ENCODE measurements at regions not wholly inside any gene's neighbourhood (a gene's known extent, or its start where the extent isn't known, plus 50 kb on each side); places are given as distances from the start of the nearest gene placed in this dataset.

- no peaks in the 10 kb centered on the region for H3K27me3 ChIP-seq (ENCODE audit: insufficient read depth, low read depth, severe bottlenecking)
- no peak overlapping the region for H3K27ac ChIP-seq
- no peak overlapping the region for H3K4me3 ChIP-seq (ENCODE audit: low read depth, low read length)
- no peaks in the 10 kb centered on the region for H3K9me3 ChIP-seq (ENCODE audit: severe bottlenecking)
- TF ChIP-seq CTCF (IDR thresholded peaks at IDR 0.05; ENCODE audit: low read depth, low read length), result no peak
- DNase-seq, result no peak
- no peaks in the 10 kb centered on the region for H3K36me3 ChIP-seq
Observed at GRCh38 chr10:83937826-83938225, 201.5 kb upstream of the GHITM start.

GRCh38 chr10:83941189-83941588 is 198.1 kb upstream of the GHITM start:
- Histone ChIP-seq H3K36me3 (no peaks in the 10 kb centered on the region), H3K4me3 (ENCODE audit: low read depth, low read length) (no peak overlapping the region), H3K9me3 (ENCODE audit: severe bottlenecking) (no peaks in the 10 kb centered on the region), H3K27me3 (ENCODE audit: insufficient read depth, low read depth, severe bottlenecking) (no peaks in the 10 kb centered on the region), H3K27ac (no peak overlapping the region)
- no peak for TF ChIP-seq CTCF (IDR thresholded peaks at IDR 0.05; ENCODE audit: low read depth, low read length)
- no peak for DNase-seq

- no peak for TF ChIP-seq CTCF (IDR thresholded peaks at IDR 0.05; ENCODE audit: low read depth, low read length)
- no peaks in the 10 kb centered on the region for H3K9me3 ChIP-seq (ENCODE audit: severe bottlenecking)
- DNase-seq, result no peak
Observed at GRCh38 chr10:83942410-83942809, 196.9 kb upstream of the GHITM start.

GRCh38 chr10:83943049-83943448 is 196.3 kb upstream of the GHITM start:
- TF ChIP-seq CTCF (IDR thresholded peaks at IDR 0.05; ENCODE audit: low read depth, low read length), result no peak

More at GRCh38 chr10:83942410-83942809, 196.9 kb upstream of the GHITM start:
- H3K4me3 ChIP-seq (ENCODE audit: low read depth, low read length), result no peak overlapping the region
- H3K36me3 ChIP-seq, result no peaks in the 10 kb centered on the region
- no peak overlapping the region for H3K27ac ChIP-seq
- no peaks in the 10 kb centered on the region for H3K27me3 ChIP-seq (ENCODE audit: insufficient read depth, low read depth, severe bottlenecking)

GRCh38 chr10:83943920-83944319 is 195.4 kb upstream of the GHITM start:
- no peaks in the 10 kb centered on the region for H3K27me3 ChIP-seq (ENCODE audit: insufficient read depth, low read depth, severe bottlenecking)
- H3K4me3 ChIP-seq (ENCODE audit: low read depth, low read length), result no peak overlapping the region
- H3K9me3 ChIP-seq (ENCODE audit: severe bottlenecking), result no peaks in the 10 kb centered on the region
- no peak for DNase-seq
- H3K36me3 ChIP-seq, result no peaks in the 10 kb centered on the region
- no peak overlapping the region for H3K27ac ChIP-seq
- no peak for TF ChIP-seq CTCF (IDR thresholded peaks at IDR 0.05; ENCODE audit: low read depth, low read length)

More at GRCh38 chr10:83943049-83943448, 196.3 kb upstream of the GHITM start:
- no peaks in the 10 kb centered on the region for H3K9me3 ChIP-seq (ENCODE audit: severe bottlenecking)
- no peak overlapping the region for H3K27ac ChIP-seq
- no peak overlapping the region for H3K4me3 ChIP-seq (ENCODE audit: low read depth, low read length)
- no peak for DNase-seq
- no peaks in the 10 kb centered on the region for H3K36me3 ChIP-seq
- no peaks in the 10 kb centered on the region for H3K27me3 ChIP-seq (ENCODE audit: insufficient read depth, low read depth, severe bottlenecking)

GRCh38 chr10:83945982-83946718 is 193.2 kb upstream of the GHITM start:
- TF ChIP-seq CTCF (IDR thresholded peaks at IDR 0.05; ENCODE audit: low read depth, low read length), result no peak
- Histone ChIP-seq H3K36me3 (no peaks in the 10 kb centered on the region), H3K4me3 (ENCODE audit: low read depth, low read length) (no peak overlapping the region), H3K9me3 (ENCODE audit: severe bottlenecking) (no peaks in the 10 kb centered on the region), H3K27me3 (ENCODE audit: insufficient read depth, low read depth, severe bottlenecking) (no peaks in the 10 kb centered on the region), H3K27ac (no peak overlapping the region)
- DNase-seq, result no peak
